ENCODE measurements at regions not wholly inside any gene's neighbourhood (a gene's known extent, or its start where the extent isn't known, plus 50 kb on each side); places are given as distances from the start of the nearest gene placed in this dataset.

- in situ Hi-C loops (cut with HindIII; ENCODE audit: low pct_unique_long_range_greater_than_20kb, low sequenced_read_pairs) (no loop called here), intact Hi-C loops (cut with micrococcal nuclease; ENCODE audit: unreplicated experiment) (no loop called here)
- ChIA-PET CTCF (no interaction called here), POLR2A (no interaction called here)
- Histone ChIP-seq H3K4me3 (ENCODE audit: low read depth in 2 of 2, low read length in 2 of 2) (no peak overlapping the region), H3K4me1 (ENCODE audit: control insufficient read depth, insufficient read depth, low read length) (no peaks in the 10 kb centered on the region), H3K36me3 (ENCODE audit: control insufficient read depth, insufficient read depth, low read length) (no peaks in the 10 kb centered on the region), H3K27me3 (ENCODE audit: control insufficient read depth, insufficient read depth, low read length) (no peaks in the 10 kb centered on the region), H3K9me3 (ENCODE audit: control insufficient read depth, insufficient read depth, low read depth, low read length) (no peaks in the 10 kb centered on the region), H3K27ac (ENCODE audit: low read length) (no peak overlapping the region)
- ATAC-seq: no peak
- no peak for DNase-seq (ENCODE audit: low read depth, low spot score)
- TF ChIP-seq SIN3A (IDR thresholded peaks at IDR 0.05; ENCODE audit: borderline replicate concordance, insufficient read depth, low read depth, low read length) (no peak), CTCF (IDR thresholded peaks at IDR 0.05) (no peak), POLR2AphosphoS5 (IDR thresholded peaks at IDR 0.05; ENCODE audit: low read depth, low read length) (no peak), TCF7L2 (IDR thresholded peaks at IDR 0.05; ENCODE audit: low read depth, low read length) (no peak), REST (IDR thresholded peaks at IDR 0.05; ENCODE audit: insufficient read depth in 1 of 2, low read depth in 2 of 2, low read length in 1 of 2) (no peak)
- no TSS peak for BruUV-seq (replicated peaks)
Observed at GRCh38 chr14:44286201-44286600, 220.9 kb downstream of the FSCB start.

- H3K4me1 ChIP-seq (ENCODE audit: control insufficient read depth, insufficient read depth, low read length): no peaks in the 10 kb centered on the region
- no peak overlapping the region for H3K27ac ChIP-seq (ENCODE audit: low read length)
- intact Hi-C loops (cut with micrococcal nuclease; ENCODE audit: unreplicated experiment): no loop called here
- ChIA-PET CTCF (no interaction called here), POLR2A (no interaction called here)
- no peak for ATAC-seq
- no TSS peak for BruUV-seq (replicated peaks)
- TF ChIP-seq POLR2AphosphoS5 (IDR thresholded peaks at IDR 0.05; ENCODE audit: low read depth, low read length) (no peak), CTCF (IDR thresholded peaks at IDR 0.05) (no peak), TCF7L2 (IDR thresholded peaks at IDR 0.05; ENCODE audit: low read depth, low read length) (no peak), REST (IDR thresholded peaks at IDR 0.05; ENCODE audit: insufficient read depth in 1 of 2, low read depth in 2 of 2, low read length in 1 of 2) (no peak), SIN3A (IDR thresholded peaks at IDR 0.05; ENCODE audit: borderline replicate concordance, insufficient read depth, low read depth, low read length) (no peak)
- H3K9me3 ChIP-seq (ENCODE audit: control insufficient read depth, insufficient read depth, low read depth, low read length): no peaks in the 10 kb centered on the region
- no peak overlapping the region for H3K4me3 ChIP-seq (ENCODE audit: low read depth in 2 of 2, low read length in 2 of 2)
- no peaks in the 10 kb centered on the region for H3K36me3 ChIP-seq (ENCODE audit: control insufficient read depth, insufficient read depth, low read length)
- DNase-seq (ENCODE audit: low read depth, low spot score): no peak
- in situ Hi-C loops (cut with HindIII; ENCODE audit: low pct_unique_long_range_greater_than_20kb, low sequenced_read_pairs): no loop called here
- no peaks in the 10 kb centered on the region for H3K27me3 ChIP-seq (ENCODE audit: control insufficient read depth, insufficient read depth, low read length)
Observed at GRCh38 chr14:44283836-44284235, 223.2 kb downstream of the FSCB start.

All from Panc1 (cell line).